ENCODE measurements at regions not wholly inside any gene's neighbourhood (a gene's known extent, or its start where the extent isn't known, plus 50 kb on each side); places are given as distances from the start of the nearest gene placed in this dataset.
A peak's percentile ranks its signal among the peaks of the same experiment; 100 is the strongest.

DNA sequence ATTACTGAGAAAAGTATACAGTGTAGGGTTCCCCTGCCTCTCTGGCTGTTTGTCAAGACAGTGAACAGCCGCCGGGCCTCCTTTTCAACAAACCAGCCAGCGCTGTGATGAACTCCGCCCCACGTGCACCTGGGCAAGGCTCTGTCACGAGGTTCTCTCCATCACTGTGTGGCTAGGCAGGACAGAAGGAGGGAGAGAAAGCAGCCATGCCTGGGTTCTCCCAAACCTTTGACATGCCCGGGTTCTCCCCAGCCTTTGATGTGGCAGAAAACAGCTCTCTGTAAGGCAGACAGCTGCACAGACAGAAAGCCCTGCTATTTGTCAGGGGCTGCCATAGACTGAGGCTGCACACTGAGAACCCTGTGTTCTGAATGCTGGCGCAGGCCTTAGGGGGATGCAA lies 101.4 kb upstream of the TRPM1 start:
- BruUV-seq (replicated peaks): no TSS peak
- Histone ChIP-seq H3K36me3 (ENCODE audit: insufficient read depth, low read length) (no peaks in the 10 kb centered on the region), H3K4me3 (ENCODE audit: low read depth, low read length, poor library complexity, severe bottlenecking) (no peak overlapping the region), H3K4me2 (ENCODE audit: low read length) (peak overlapping the region; percentile 46), H2AFZ (ENCODE audit: low read length) (no peak overlapping the region), H3K9me2 (ENCODE audit: insufficient read depth, low read length) (no peaks in the 10 kb centered on the region), H3K27ac (ENCODE audit: low read depth, low read length, poor library complexity, severe bottlenecking) (no peak overlapping the region), H3K9me3 (ENCODE audit: low read length) (no peaks in the 10 kb centered on the region), H3K4me1 (ENCODE audit: insufficient read depth, low read length, poor library complexity, severe bottlenecking) (peaks cover 18% of the 10 kb centered on the region), H4K20me1 (ENCODE audit: insufficient read depth, low read length) (no peaks in the 10 kb centered on the region), H3K79me2 (ENCODE audit: insufficient read depth, low read depth, low read length) (no peaks in the 10 kb centered on the region)
- TF ChIP-seq EZH2phosphoT487 (IDR thresholded peaks at IDR 0.05; ENCODE audit: borderline replicate concordance, low read depth, low read length): no peak
- TF ChIP-seq CTCF (conservative IDR thresholded peaks at IDR 0.05; ENCODE audit: low read length): no peak
- peak; percentile 80 for DNase-seq (ENCODE audit: low spot score)
- CTCF ChIA-PET (ENCODE audit: unreplicated experiment): interaction anchor here (1.6 kb wide), 1 partner anchor 232 kb away, joined by 6 read pairs; no protein-coding TSS in a partner anchor
- POLR2A ChIA-PET: interaction anchor here (0.7 kb wide), 1 partner anchor 258 kb away, joined by 5 read pairs; no protein-coding TSS in a partner anchor
- intact Hi-C loops (cut with micrococcal nuclease; ENCODE audit: unreplicated experiment): loop anchor here (2.0 kb wide), 1 partner anchor 286 kb away; no protein-coding TSS in a partner anchor

DNA sequence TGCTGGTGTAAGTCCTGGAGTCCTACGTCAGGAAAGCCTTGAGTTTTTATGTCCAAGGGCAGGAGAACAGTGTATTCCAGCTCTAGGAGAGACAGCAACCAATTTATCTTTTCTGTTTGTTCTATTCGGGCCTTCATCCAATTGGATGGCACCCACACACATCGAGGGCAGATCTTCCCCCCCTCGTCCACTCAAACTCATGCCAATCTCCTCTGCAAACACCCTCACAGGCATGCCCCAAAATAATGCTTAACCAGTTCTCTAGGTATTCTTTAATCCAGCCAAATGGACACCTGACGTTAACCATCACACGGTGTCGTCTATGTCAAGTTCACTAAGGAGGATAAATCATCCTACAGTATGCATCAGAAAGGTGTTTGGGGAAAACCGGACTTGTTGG lies 102.5 kb upstream of the TRPM1 start:
- no peak overlapping the region for H3K4me3 ChIP-seq (ENCODE audit: low read depth, low read length, poor library complexity, severe bottlenecking)

More for the DNA sequence above, 102.5 kb upstream of the TRPM1 start:
- Histone ChIP-seq H3K4me1 (ENCODE audit: insufficient read depth, low read length, poor library complexity, severe bottlenecking) (peaks cover 18% of the 10 kb centered on the region), H3K27ac (ENCODE audit: low read depth, low read length, poor library complexity, severe bottlenecking) (no peak overlapping the region), H3K9me2 (ENCODE audit: insufficient read depth, low read length) (no peaks in the 10 kb centered on the region), H3K79me2 (ENCODE audit: insufficient read depth, low read depth, low read length) (no peaks in the 10 kb centered on the region), H3K9me3 (ENCODE audit: low read length) (no peaks in the 10 kb centered on the region), H3K36me3 (ENCODE audit: insufficient read depth, low read length) (no peaks in the 10 kb centered on the region), H2AFZ (ENCODE audit: low read length) (no peak overlapping the region), H4K20me1 (ENCODE audit: insufficient read depth, low read length) (no peaks in the 10 kb centered on the region), H3K4me2 (ENCODE audit: low read length) (no peak overlapping the region)
- CTCF ChIA-PET (ENCODE audit: unreplicated experiment): no interaction called here
- POLR2A ChIA-PET: no interaction called here
- DNase-seq (ENCODE audit: low spot score): no peak
- intact Hi-C loops (cut with micrococcal nuclease; ENCODE audit: unreplicated experiment): loop anchor here (2.0 kb wide), 1 partner anchor 285 kb away; no protein-coding TSS in a partner anchor
- TF ChIP-seq EZH2phosphoT487 (IDR thresholded peaks at IDR 0.05; ENCODE audit: borderline replicate concordance, low read depth, low read length): no peak
- TF ChIP-seq CTCF (conservative IDR thresholded peaks at IDR 0.05; ENCODE audit: low read length): no peak
- BruUV-seq (replicated peaks): no TSS peak

All from OCI-LY7 (cell line).